ENCODE measurements at regions not wholly inside any gene's neighbourhood (a gene's known extent, or its start where the extent isn't known, plus 50 kb on each side); places are given as distances from the start of the nearest gene placed in this dataset.

GRCh38 chr7:91645542-91645941 is 235.0 kb downstream of the MTERF1 start:
- Histone ChIP-seq H3K9me3 (no peaks in the 10 kb centered on the region), H3K4me3 (ENCODE audit: control insufficient read depth in 1 of 2, extremely low read depth in 1 of 2, low read length in 1 of 2) (no peak overlapping the region), H3K27me3 (replicated peaks in 1 of 2; ENCODE audit: control insufficient read depth in 2 of 2, extremely low read depth in 1 of 2, insufficient read depth in 2 of 2, low read length in 1 of 2) (no peaks in the 10 kb centered on the region), H3K4me1 (ENCODE audit: control insufficient read depth in 1 of 2, extremely low read depth in 1 of 2, insufficient read depth in 2 of 2, low read length in 2 of 2) (no peaks in the 10 kb centered on the region), H3K27ac (ENCODE audit: low read length) (no peak overlapping the region), H3K36me3 (ENCODE audit: control insufficient read depth in 2 of 2, extremely low read depth in 1 of 2, insufficient read depth in 1 of 2, low read length in 1 of 2) (no peaks in the 10 kb centered on the region)
- peaks cover 5 to 13% (median 6%) of the 10 kb centered on the region in 3 donors for H3K9me3 Mint-ChIP-seq
- H3K27me3 Mint-ChIP-seq = peaks cover 0 to 4% of the 10 kb centered on the region in 2 donors
- no peak for DNase-seq
- H3K27ac Mint-ChIP-seq = no peak overlapping the region
- POLR2A ChIA-PET = interaction anchor here in 1 of 2 donors (0.6 kb wide), 1 partner anchor 655 kb away, joined by 3 read pairs; no protein-coding TSS in a partner anchor
- H3K36me3 Mint-ChIP-seq = no peaks in the 10 kb centered on the region
- no peak for ATAC-seq (replicated peaks in 1 of 4)
- WGBS (ENCODE audit: insufficient coverage) = no CpG with 5 or more reads among the region's 1 CpG
- H3K4me3 Mint-ChIP-seq = no peak overlapping the region
- CTCF ChIA-PET = no interaction called here
- H3K4me1 Mint-ChIP-seq = no peaks in the 10 kb centered on the region

GRCh38 chr7:91651986-91652385 is 228.5 kb downstream of the MTERF1 start:
- H3K9me3 Mint-ChIP-seq = peaks cover 4 to 20% (median 6%) of the 10 kb centered on the region in 3 donors
- H3K27me3 Mint-ChIP-seq = peaks cover 0 to 6% of the 10 kb centered on the region in 2 donors
- H3K4me1 Mint-ChIP-seq = no peaks in the 10 kb centered on the region

GRCh38 chr7:91653286-91653685 is 227.2 kb downstream of the MTERF1 start:
- Mint-ChIP-seq H3K4me3 (no peak overlapping the region), H3K4me1 (no peaks in the 10 kb centered on the region), H3K9me3 (peaks cover 3 to 14% (median 6%) of the 10 kb centered on the region in 3 donors), H3K27ac (no peak overlapping the region), H3K27me3 (peaks cover 0 to 4% of the 10 kb centered on the region in 2 donors), H3K36me3 (no peaks in the 10 kb centered on the region)
- no peak overlapping the region for H3K4me3 ChIP-seq (ENCODE audit: control insufficient read depth in 1 of 2, extremely low read depth in 1 of 2, low read length in 1 of 2)
- no peaks in the 10 kb centered on the region for H3K27me3 ChIP-seq (replicated peaks in 1 of 2; ENCODE audit: control insufficient read depth in 2 of 2, extremely low read depth in 1 of 2, insufficient read depth in 2 of 2, low read length in 1 of 2)
- no peak overlapping the region for H3K27ac ChIP-seq (ENCODE audit: low read length)
- ChIA-PET CTCF (no interaction called here), POLR2A (no interaction called here)
- ATAC-seq (replicated peaks in 1 of 4) (no peak), DNase-seq (no peak)
- H3K4me1 ChIP-seq (ENCODE audit: control insufficient read depth in 1 of 2, extremely low read depth in 1 of 2, insufficient read depth in 2 of 2, low read length in 2 of 2) = no peaks in the 10 kb centered on the region
- no peaks in the 10 kb centered on the region for H3K36me3 ChIP-seq (ENCODE audit: control insufficient read depth in 2 of 2, extremely low read depth in 1 of 2, insufficient read depth in 1 of 2, low read length in 1 of 2)
- H3K9me3 ChIP-seq = no peaks in the 10 kb centered on the region

More at GRCh38 chr7:91651986-91652385, 228.5 kb downstream of the MTERF1 start:
- Mint-ChIP-seq H3K4me3 (no peak overlapping the region), H3K27ac (no peak overlapping the region), H3K36me3 (no peaks in the 10 kb centered on the region)
- no peaks in the 10 kb centered on the region for H3K4me1 ChIP-seq (ENCODE audit: control insufficient read depth in 1 of 2, extremely low read depth in 1 of 2, insufficient read depth in 2 of 2, low read length in 2 of 2)
- DNase-seq (no peak), ATAC-seq (replicated peaks in 1 of 4) (no peak)
- no peaks in the 10 kb centered on the region for H3K36me3 ChIP-seq (ENCODE audit: control insufficient read depth in 2 of 2, extremely low read depth in 1 of 2, insufficient read depth in 1 of 2, low read length in 1 of 2)
- H3K27ac ChIP-seq (ENCODE audit: low read length) = no peak overlapping the region
- WGBS (ENCODE audit: insufficient coverage) = no CpG with 5 or more reads among the region's 1 CpG
- CTCF ChIA-PET = interaction anchor here in 1 of 2 donors (0.6 kb wide), 1 partner anchor 562 kb away, joined by 6 read pairs; no protein-coding TSS in a partner anchor
- no peaks in the 10 kb centered on the region for H3K9me3 ChIP-seq
- H3K4me3 ChIP-seq (ENCODE audit: control insufficient read depth in 1 of 2, extremely low read depth in 1 of 2, low read length in 1 of 2) = no peak overlapping the region
- POLR2A ChIA-PET = no interaction called here
- H3K27me3 ChIP-seq (replicated peaks in 1 of 2; ENCODE audit: control insufficient read depth in 2 of 2, extremely low read depth in 1 of 2, insufficient read depth in 2 of 2, low read length in 1 of 2) = no peaks in the 10 kb centered on the region

- Histone ChIP-seq H3K9me3 (no peaks in the 10 kb centered on the region), H3K27ac (ENCODE audit: low read length) (no peak overlapping the region), H3K27me3 (replicated peaks in 1 of 2; ENCODE audit: control insufficient read depth in 2 of 2, extremely low read depth in 1 of 2, insufficient read depth in 2 of 2, low read length in 1 of 2) (no peaks in the 10 kb centered on the region), H3K4me3 (ENCODE audit: control insufficient read depth in 1 of 2, extremely low read depth in 1 of 2, low read length in 1 of 2) (no peak overlapping the region), H3K4me1 (ENCODE audit: control insufficient read depth in 1 of 2, extremely low read depth in 1 of 2, insufficient read depth in 2 of 2, low read length in 2 of 2) (no peaks in the 10 kb centered on the region), H3K36me3 (ENCODE audit: control insufficient read depth in 2 of 2, extremely low read depth in 1 of 2, insufficient read depth in 1 of 2, low read length in 1 of 2) (no peaks in the 10 kb centered on the region)
- ChIA-PET POLR2A (no interaction called here), CTCF (no interaction called here)
- no peak overlapping the region for H3K27ac Mint-ChIP-seq
- peaks cover 0 to 9% (median 3%) of the 10 kb centered on the region in 3 donors for H3K9me3 Mint-ChIP-seq
- H3K36me3 Mint-ChIP-seq = no peaks in the 10 kb centered on the region
- no peaks in the 10 kb centered on the region for H3K4me1 Mint-ChIP-seq
- DNase-seq = no peak
- H3K27me3 Mint-ChIP-seq = peaks cover 0 to 4% of the 10 kb centered on the region in 2 donors
- H3K4me3 Mint-ChIP-seq = no peak overlapping the region
- ATAC-seq (replicated peaks in 1 of 4) = no peak
Measured at GRCh38 chr7:91655656-91656055, 224.8 kb downstream of the MTERF1 start.

GRCh38 chr7:91656541-91657482 is 223.7 kb downstream of the MTERF1 start:
- ATAC-seq (replicated peaks in 1 of 4) (no peak), DNase-seq (no peak)
- CTCF ChIA-PET = no interaction called here
- Histone ChIP-seq H3K4me1 (ENCODE audit: control insufficient read depth in 1 of 2, extremely low read depth in 1 of 2, insufficient read depth in 2 of 2, low read length in 2 of 2) (no peaks in the 10 kb centered on the region), H3K36me3 (ENCODE audit: control insufficient read depth in 2 of 2, extremely low read depth in 1 of 2, insufficient read depth in 1 of 2, low read length in 1 of 2) (no peaks in the 10 kb centered on the region), H3K27ac (ENCODE audit: low read length) (no peak overlapping the region), H3K9me3 (no peaks in the 10 kb centered on the region), H3K27me3 (replicated peaks in 1 of 2; ENCODE audit: control insufficient read depth in 2 of 2, extremely low read depth in 1 of 2, insufficient read depth in 2 of 2, low read length in 1 of 2) (no peaks in the 10 kb centered on the region), H3K4me3 (ENCODE audit: control insufficient read depth in 1 of 2, extremely low read depth in 1 of 2, low read length in 1 of 2) (no peak overlapping the region)
- 92% methylated on average over 6 of the region's 9 CpGs for WGBS (ENCODE audit: insufficient coverage)
- POLR2A ChIA-PET = no interaction called here
- Mint-ChIP-seq H3K9me3 (peaks cover 0 to 3% (median 0%) of the 10 kb centered on the region in 3 donors), H3K27ac (no peak overlapping the region), H3K27me3 (peaks cover 0 to 4% of the 10 kb centered on the region in 2 donors), H3K4me1 (no peaks in the 10 kb centered on the region), H3K36me3 (no peaks in the 10 kb centered on the region), H3K4me3 (no peak overlapping the region)

- WGBS (ENCODE audit: insufficient coverage) = 43% methylated on average over 1 of the region's 3 CpGs
- CTCF ChIA-PET = no interaction called here
- no peaks in the 10 kb centered on the region for H3K27me3 Mint-ChIP-seq
- Histone ChIP-seq H3K9me3 (no peaks in the 10 kb centered on the region), H3K27me3 (replicated peaks in 1 of 2; ENCODE audit: control insufficient read depth in 2 of 2, extremely low read depth in 1 of 2, insufficient read depth in 2 of 2, low read length in 1 of 2) (no peaks in the 10 kb centered on the region), H3K27ac (ENCODE audit: low read length) (no peak overlapping the region), H3K4me3 (ENCODE audit: control insufficient read depth in 1 of 2, extremely low read depth in 1 of 2, low read length in 1 of 2) (no peak overlapping the region), H3K36me3 (ENCODE audit: control insufficient read depth in 2 of 2, extremely low read depth in 1 of 2, insufficient read depth in 1 of 2, low read length in 1 of 2) (no peaks in the 10 kb centered on the region), H3K4me1 (ENCODE audit: control insufficient read depth in 1 of 2, extremely low read depth in 1 of 2, insufficient read depth in 2 of 2, low read length in 2 of 2) (no peaks in the 10 kb centered on the region)
- H3K9me3 Mint-ChIP-seq = peaks cover 0 to 3% (median under 1%) of the 10 kb centered on the region in 3 donors
- no peaks in the 10 kb centered on the region for H3K36me3 Mint-ChIP-seq
- ATAC-seq (replicated peaks in 1 of 4) (no peak), DNase-seq (no peak)
- POLR2A ChIA-PET = interaction anchor here in 1 of 2 donors (0.7 kb wide), 1 partner anchor 10 kb away, joined by 3 read pairs; no protein-coding TSS in a partner anchor
- no peak overlapping the region for H3K4me3 Mint-ChIP-seq
- H3K4me1 Mint-ChIP-seq = no peaks in the 10 kb centered on the region
- no peak overlapping the region for H3K27ac Mint-ChIP-seq
Measured at GRCh38 chr7:91657483-91658071, 222.9 kb downstream of the MTERF1 start.
